ENCODE measurements at regions not wholly inside any gene's neighbourhood (a gene's known extent, or its start where the extent isn't known, plus 50 kb on each side); places are given as distances from the start of the nearest gene placed in this dataset.

DNA sequence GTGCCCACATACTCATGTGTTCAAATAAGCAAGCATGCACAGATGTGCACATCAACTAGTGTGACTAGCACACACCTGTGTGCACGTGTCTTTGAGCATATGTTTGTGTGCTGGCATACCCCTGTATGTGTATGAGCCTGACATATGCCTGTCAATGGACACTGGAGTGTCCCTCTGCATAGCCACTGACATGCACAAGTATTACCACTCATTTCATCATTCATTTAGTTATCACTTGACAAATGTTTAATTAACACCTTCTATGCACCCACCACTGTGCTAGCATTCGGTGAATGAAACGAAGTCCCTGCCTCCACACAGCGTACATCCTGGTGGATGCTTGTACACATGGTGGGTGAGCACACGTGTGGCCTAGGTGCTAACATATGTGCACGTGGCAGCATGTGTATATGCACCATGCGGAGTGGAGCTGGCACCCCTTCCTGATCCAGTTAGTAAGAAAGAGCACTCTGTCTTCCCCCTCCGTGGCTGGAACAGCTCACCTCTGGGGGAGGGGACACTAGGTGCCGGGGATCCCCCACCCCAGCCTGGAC is 112.0 kb downstream of the CHST1 start:
- DNase-seq (ENCODE audit: low spot score), result no peak
- intact Hi-C loops (cut with micrococcal nuclease; ENCODE audit: unreplicated experiment), result no loop called here
- BruUV-seq (replicated peaks), result no TSS peak

DNA sequence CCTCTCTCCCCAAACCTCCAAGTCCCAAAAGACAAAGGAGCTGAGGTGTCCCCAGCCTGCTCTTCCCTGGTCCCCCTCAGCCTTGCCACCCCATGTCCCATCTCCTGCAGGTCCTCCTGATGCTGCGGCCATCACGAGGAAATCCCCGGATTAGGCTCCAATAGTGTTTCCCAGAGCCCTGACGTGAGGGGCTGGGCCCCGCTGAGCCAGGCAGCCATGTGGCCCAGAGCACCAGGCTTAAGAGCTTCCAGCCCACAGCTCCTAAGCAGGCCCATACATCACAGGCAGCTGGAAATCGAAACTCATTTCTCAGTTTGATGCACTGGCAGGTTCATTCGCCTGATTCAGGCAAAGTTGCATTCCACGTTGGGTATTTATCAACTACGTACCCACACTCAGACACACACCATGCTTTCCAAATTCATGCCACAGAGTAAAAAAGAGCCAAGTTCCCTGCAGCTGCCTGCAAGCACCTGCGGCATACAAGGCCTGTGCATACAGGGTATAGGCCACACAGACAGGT is 114.2 kb downstream of the CHST1 start:
- Histone ChIP-seq H3K36me3 (ENCODE audit: insufficient read depth, low read length) (no peaks in the 10 kb centered on the region), H3K9me2 (ENCODE audit: insufficient read depth, low read length) (no peaks in the 10 kb centered on the region), H4K20me1 (ENCODE audit: insufficient read depth, low read length) (no peaks in the 10 kb centered on the region), H3K79me2 (ENCODE audit: insufficient read depth, low read depth, low read length) (no peaks in the 10 kb centered on the region), H3K4me1 (ENCODE audit: insufficient read depth, low read length, poor library complexity, severe bottlenecking) (no peaks in the 10 kb centered on the region), H3K27ac (ENCODE audit: low read depth, low read length, poor library complexity, severe bottlenecking) (no peak overlapping the region), H3K9me3 (ENCODE audit: low read length) (no peaks in the 10 kb centered on the region), H2AFZ (ENCODE audit: low read length) (no peak overlapping the region), H3K4me2 (ENCODE audit: low read length) (no peak overlapping the region), H3K4me3 (ENCODE audit: low read depth, low read length, poor library complexity, severe bottlenecking) (no peak overlapping the region)
- DNase-seq (ENCODE audit: low spot score), result no peak
- TF ChIP-seq, protein P1, sequence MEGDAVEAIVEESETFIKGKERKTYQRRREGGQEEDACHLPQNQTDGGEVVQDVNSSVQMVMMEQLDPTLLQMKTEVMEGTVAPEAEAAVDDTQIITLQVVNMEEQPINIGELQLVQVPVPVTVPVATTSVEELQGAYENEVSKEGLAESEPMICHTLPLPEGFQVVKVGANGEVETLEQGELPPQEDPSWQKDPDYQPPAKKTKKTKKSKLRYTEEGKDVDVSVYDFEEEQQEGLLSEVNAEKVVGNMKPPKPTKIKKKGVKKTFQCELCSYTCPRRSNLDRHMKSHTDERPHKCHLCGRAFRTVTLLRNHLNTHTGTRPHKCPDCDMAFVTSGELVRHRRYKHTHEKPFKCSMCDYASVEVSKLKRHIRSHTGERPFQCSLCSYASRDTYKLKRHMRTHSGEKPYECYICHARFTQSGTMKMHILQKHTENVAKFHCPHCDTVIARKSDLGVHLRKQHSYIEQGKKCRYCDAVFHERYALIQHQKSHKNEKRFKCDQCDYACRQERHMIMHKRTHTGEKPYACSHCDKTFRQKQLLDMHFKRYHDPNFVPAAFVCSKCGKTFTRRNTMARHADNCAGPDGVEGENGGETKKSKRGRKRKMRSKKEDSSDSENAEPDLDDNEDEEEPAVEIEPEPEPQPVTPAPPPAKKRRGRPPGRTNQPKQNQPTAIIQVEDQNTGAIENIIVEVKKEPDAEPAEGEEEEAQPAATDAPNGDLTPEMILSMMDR (conservative IDR thresholded peaks at IDR 0.05; ENCODE audit: low read length), result no peak
- no peak for TF ChIP-seq EZH2phosphoT487 (IDR thresholded peaks at IDR 0.05; ENCODE audit: borderline replicate concordance, low read depth, low read length)
- POLR2A ChIA-PET, result interaction anchor here (1.1 kb wide), 1 partner anchor 23 kb away, joined by 3 read pairs; no protein-coding TSS in a partner anchor
- BruUV-seq (replicated peaks), result no TSS peak
- CTCF ChIA-PET (ENCODE audit: unreplicated experiment), result interaction anchor here (0.6 kb wide), 1 partner anchor 13 kb away, joined by 3 read pairs; no protein-coding TSS in a partner anchor
- intact Hi-C loops (cut with micrococcal nuclease; ENCODE audit: unreplicated experiment), result no loop called here

More for the DNA sequence above, 112.0 kb downstream of the CHST1 start:
- Histone ChIP-seq H3K36me3 (ENCODE audit: insufficient read depth, low read length) (no peaks in the 10 kb centered on the region), H2AFZ (ENCODE audit: low read length) (no peak overlapping the region), H3K4me1 (ENCODE audit: insufficient read depth, low read length, poor library complexity, severe bottlenecking) (no peaks in the 10 kb centered on the region), H3K9me3 (ENCODE audit: low read length) (no peaks in the 10 kb centered on the region), H3K79me2 (ENCODE audit: insufficient read depth, low read depth, low read length) (no peaks in the 10 kb centered on the region), H4K20me1 (ENCODE audit: insufficient read depth, low read length) (no peaks in the 10 kb centered on the region), H3K9me2 (ENCODE audit: insufficient read depth, low read length) (no peaks in the 10 kb centered on the region), H3K4me2 (ENCODE audit: low read length) (no peak overlapping the region), H3K27ac (ENCODE audit: low read depth, low read length, poor library complexity, severe bottlenecking) (no peak overlapping the region), H3K4me3 (ENCODE audit: low read depth, low read length, poor library complexity, severe bottlenecking) (no peak overlapping the region)
- POLR2A ChIA-PET, result no interaction called here
- no peak for TF ChIP-seq EZH2phosphoT487 (IDR thresholded peaks at IDR 0.05; ENCODE audit: borderline replicate concordance, low read depth, low read length)
- TF ChIP-seq, protein P1 (conservative IDR thresholded peaks at IDR 0.05; ENCODE audit: low read length), result no peak
- CTCF ChIA-PET (ENCODE audit: unreplicated experiment), result no interaction called here

DNA sequence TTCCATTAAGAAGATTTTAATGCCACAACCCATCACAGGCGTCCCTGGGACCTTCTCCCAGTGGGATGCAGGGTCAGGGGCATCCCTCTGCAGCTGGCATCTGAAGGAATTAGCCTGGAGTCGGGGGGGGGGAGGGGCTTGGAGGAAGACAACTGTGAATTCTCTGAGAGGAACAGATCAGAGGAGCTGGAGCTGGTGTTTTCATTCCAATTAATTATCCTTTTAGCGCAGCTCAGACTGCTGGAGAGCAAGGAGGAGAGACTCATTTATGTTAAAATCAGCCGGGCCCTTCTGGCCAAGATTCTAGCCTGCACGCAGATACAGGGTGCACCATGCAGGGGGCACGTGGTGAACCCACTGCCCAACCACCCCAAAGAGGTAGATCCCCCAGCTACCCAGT is 116.2 kb downstream of the CHST1 start:
- intact Hi-C loops (cut with micrococcal nuclease; ENCODE audit: unreplicated experiment), result no loop called here
- no peaks in the 10 kb centered on the region for H3K4me1 ChIP-seq (ENCODE audit: insufficient read depth, low read length, poor library complexity, severe bottlenecking)
- TF ChIP-seq, protein P1 (conservative IDR thresholded peaks at IDR 0.05; ENCODE audit: low read length), result no peak
- no peak for TF ChIP-seq EZH2phosphoT487 (IDR thresholded peaks at IDR 0.05; ENCODE audit: borderline replicate concordance, low read depth, low read length)
- H4K20me1 ChIP-seq (ENCODE audit: insufficient read depth, low read length), result no peaks in the 10 kb centered on the region
- no TSS peak for BruUV-seq (replicated peaks)
- ChIA-PET POLR2A (no interaction called here), CTCF (ENCODE audit: unreplicated experiment) (no interaction called here)
- H3K9me2 ChIP-seq (ENCODE audit: insufficient read depth, low read length), result no peaks in the 10 kb centered on the region
- DNase-seq (ENCODE audit: low spot score), result no peak
- H3K4me3 ChIP-seq (ENCODE audit: low read depth, low read length, poor library complexity, severe bottlenecking), result no peak overlapping the region
- no peaks in the 10 kb centered on the region for H3K36me3 ChIP-seq (ENCODE audit: insufficient read depth, low read length)
- H3K27ac ChIP-seq (ENCODE audit: low read depth, low read length, poor library complexity, severe bottlenecking), result no peak overlapping the region
- no peak overlapping the region for H2AFZ ChIP-seq (ENCODE audit: low read length)
- H3K79me2 ChIP-seq (ENCODE audit: insufficient read depth, low read depth, low read length), result no peaks in the 10 kb centered on the region
- H3K9me3 ChIP-seq (ENCODE audit: low read length), result no peaks in the 10 kb centered on the region
- no peak overlapping the region for H3K4me2 ChIP-seq (ENCODE audit: low read length)
